ENCODE measurements at regions not wholly inside any gene's neighbourhood (a gene's known extent, or its start where the extent isn't known, plus 50 kb on each side); places are given as distances from the start of the nearest gene placed in this dataset.

DNA sequence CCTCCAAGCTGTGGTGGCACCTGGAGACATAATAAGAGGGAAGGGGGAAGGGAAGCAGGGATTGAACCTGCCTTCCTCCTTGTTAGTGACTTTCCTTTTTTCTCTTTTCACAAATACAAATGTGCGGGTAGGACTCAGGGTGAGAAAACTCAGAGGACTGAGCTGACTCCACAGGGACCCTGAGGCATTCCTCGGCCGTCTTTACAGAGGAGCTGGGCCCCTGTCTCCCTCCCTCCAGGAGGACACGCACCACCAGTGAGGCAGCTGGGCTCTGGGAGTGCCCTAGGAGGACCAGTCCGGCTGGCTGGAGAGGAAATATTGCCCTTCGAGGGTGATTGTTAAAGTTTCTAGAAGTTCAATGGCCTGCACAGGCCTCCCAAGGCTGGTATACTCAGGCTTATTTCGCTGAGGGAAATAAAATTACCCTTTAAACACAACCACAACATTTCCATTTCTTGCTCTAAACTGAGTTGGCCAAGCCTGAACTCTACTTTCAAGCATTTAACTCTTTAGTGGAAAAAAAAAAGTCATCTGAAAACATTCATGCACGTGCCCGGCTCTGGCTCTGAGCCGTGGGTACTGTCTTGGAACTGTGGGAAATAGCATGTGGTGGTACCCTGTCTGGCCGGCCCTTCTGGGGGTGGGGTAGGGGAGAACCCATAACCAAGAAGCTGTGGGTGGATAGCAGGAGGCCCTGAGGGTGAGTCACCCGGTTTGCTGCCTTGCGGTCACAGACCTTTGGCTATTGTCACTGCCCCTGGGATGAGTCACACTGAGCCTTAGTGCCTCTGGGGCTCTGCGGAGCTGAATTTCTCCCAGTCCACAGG, 116.0 kb downstream of the COPS8 start:
- Histone ChIP-seq H3K9ac (ENCODE audit: insufficient read length, low read depth) (peak overlapping the region; percentile 62), H3K36me3 (ENCODE audit: insufficient read depth, insufficient read length, low read length) (no peaks in the 10 kb centered on the region), H3K4me3 (ENCODE audit: insufficient read length, low read depth) (no peak overlapping the region), H3K4me1 (ENCODE audit: insufficient read depth, insufficient read length) (peaks cover 30% of the 10 kb centered on the region), H3K27me3 (ENCODE audit: insufficient read depth, insufficient read length) (no peaks in the 10 kb centered on the region), H3K9me3 (ENCODE audit: insufficient read depth, low read length) (peaks cover 15% of the 10 kb centered on the region; the same call in 1 of the 2 replicates)
- DNase-seq (ENCODE audit: low read depth, low spot score) = no peak
- no peak for TF ChIP-seq ZNF274 (IDR thresholded peaks at IDR 0.05; ENCODE audit: low read depth, low read length)
- no peak for TF ChIP-seq YY1 (IDR thresholded peaks at IDR 0.05; ENCODE audit: insufficient read depth, insufficient read length)
- no peak for TF ChIP-seq SUZ12 (IDR thresholded peaks at IDR 0.05; ENCODE audit: extremely low read depth, insufficient read depth, insufficient read length)

- TF ChIP-seq ZNF274 (IDR thresholded peaks at IDR 0.05; ENCODE audit: low read depth, low read length) = no peak
- no peak for TF ChIP-seq YY1 (IDR thresholded peaks at IDR 0.05; ENCODE audit: insufficient read depth, insufficient read length)
- TF ChIP-seq SUZ12 (IDR thresholded peaks at IDR 0.05; ENCODE audit: extremely low read depth, insufficient read depth, insufficient read length) = no peak
- Histone ChIP-seq H3K9me3 (ENCODE audit: insufficient read depth, low read length) (peaks cover 15% of the 10 kb centered on the region; the same call in 1 of the 2 replicates), H3K36me3 (ENCODE audit: insufficient read depth, insufficient read length, low read length) (no peaks in the 10 kb centered on the region), H3K27me3 (ENCODE audit: insufficient read depth, insufficient read length) (no peaks in the 10 kb centered on the region), H3K4me3 (ENCODE audit: insufficient read length, low read depth) (no peak overlapping the region), H3K4me1 (ENCODE audit: insufficient read depth, insufficient read length) (peaks cover 25% of the 10 kb centered on the region), H3K9ac (ENCODE audit: insufficient read length, low read depth) (peak overlapping the region; percentile 66)
- no peak for DNase-seq (ENCODE audit: low read depth, low spot score)
Observed at GRCh38 chr2:237202288-237203030, 116.8 kb downstream of the COPS8 start.

GRCh38 chr2:237205043-237205541, 119.4 kb downstream of the COPS8 start:
- no peak for TF ChIP-seq ZNF274 (IDR thresholded peaks at IDR 0.05; ENCODE audit: low read depth, low read length)
- TF ChIP-seq SUZ12 (IDR thresholded peaks at IDR 0.05; ENCODE audit: extremely low read depth, insufficient read depth, insufficient read length) = no peak
- TF ChIP-seq YY1 (IDR thresholded peaks at IDR 0.05; ENCODE audit: insufficient read depth, insufficient read length) = no peak
- H3K27me3 ChIP-seq (ENCODE audit: insufficient read depth, insufficient read length) = no peaks in the 10 kb centered on the region
- peaks cover 22% of the 10 kb centered on the region for H3K4me1 ChIP-seq (ENCODE audit: insufficient read depth, insufficient read length)
- no peak overlapping the region for H3K9ac ChIP-seq (ENCODE audit: insufficient read length, low read depth)
- no peak overlapping the region for H3K4me3 ChIP-seq (ENCODE audit: insufficient read length, low read depth)
- peaks cover 6% of the 10 kb centered on the region; the same call in 1 of the 2 replicates for H3K9me3 ChIP-seq (ENCODE audit: insufficient read depth, low read length)
- no peaks in the 10 kb centered on the region for H3K36me3 ChIP-seq (ENCODE audit: insufficient read depth, insufficient read length, low read length)
- no peak for DNase-seq (ENCODE audit: low read depth, low spot score)

DNA sequence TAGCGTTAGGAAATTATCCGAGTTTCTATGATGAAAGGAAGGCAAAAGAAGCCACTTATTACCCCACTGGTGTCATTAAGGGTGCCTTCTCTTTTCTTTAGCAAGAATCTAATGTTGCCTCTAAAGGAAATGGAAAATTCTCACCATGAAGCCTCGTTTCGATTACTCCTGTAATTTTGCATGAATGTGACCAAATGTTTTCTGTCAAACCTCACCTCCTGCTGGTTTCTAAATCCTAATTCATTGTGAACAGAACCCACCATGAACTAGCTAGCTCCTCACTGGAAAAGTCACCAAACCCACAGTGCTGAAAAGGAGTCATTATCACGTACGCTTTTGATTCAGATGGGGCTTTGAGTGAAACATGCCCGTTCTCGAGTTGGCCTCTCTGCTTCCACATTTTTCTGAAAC, 119.9 kb downstream of the COPS8 start:
- H3K27me3 ChIP-seq (ENCODE audit: insufficient read depth, insufficient read length) = no peaks in the 10 kb centered on the region
- no peak for DNase-seq (ENCODE audit: low read depth, low spot score)
- TF ChIP-seq ZNF274 (IDR thresholded peaks at IDR 0.05; ENCODE audit: low read depth, low read length) (no peak), SUZ12 (IDR thresholded peaks at IDR 0.05; ENCODE audit: extremely low read depth, insufficient read depth, insufficient read length) (no peak), YY1 (IDR thresholded peaks at IDR 0.05; ENCODE audit: insufficient read depth, insufficient read length) (no peak)
- H3K9me3 ChIP-seq (ENCODE audit: insufficient read depth, low read length) = peaks cover 2% of the 10 kb centered on the region; the same call in 1 of the 2 replicates
- H3K9ac ChIP-seq (ENCODE audit: insufficient read length, low read depth) = no peak overlapping the region
- peaks cover 18% of the 10 kb centered on the region for H3K4me1 ChIP-seq (ENCODE audit: insufficient read depth, insufficient read length)
- H3K36me3 ChIP-seq (ENCODE audit: insufficient read depth, insufficient read length, low read length) = no peaks in the 10 kb centered on the region
- no peak overlapping the region for H3K4me3 ChIP-seq (ENCODE audit: insufficient read length, low read depth)

DNA sequence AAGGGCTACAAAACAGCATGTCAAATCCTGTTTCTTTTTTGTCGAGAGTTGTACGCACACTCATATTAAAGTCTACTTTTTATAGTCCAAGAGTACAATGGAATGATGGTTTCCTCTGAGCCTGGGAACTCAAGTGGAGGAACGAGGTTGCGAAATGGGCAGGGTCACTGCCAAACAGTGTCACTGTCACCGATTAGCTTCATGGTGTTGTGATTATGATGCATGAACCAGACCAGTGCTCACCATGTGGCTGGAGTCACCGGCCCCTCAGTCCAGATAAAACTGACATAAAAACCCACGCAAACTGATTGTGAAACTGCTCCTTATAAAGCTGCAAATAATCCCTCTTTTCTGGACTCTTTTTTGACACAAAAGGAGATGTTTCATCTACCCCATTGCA, 122.0 kb downstream of the COPS8 start:
- Histone ChIP-seq H3K27me3 (ENCODE audit: insufficient read depth, insufficient read length) (no peaks in the 10 kb centered on the region), H3K9me3 (ENCODE audit: insufficient read depth, low read length) (peaks cover 11% of the 10 kb centered on the region; the same call in 1 of the 2 replicates), H3K4me3 (ENCODE audit: insufficient read length, low read depth) (no peak overlapping the region), H3K4me1 (ENCODE audit: insufficient read depth, insufficient read length) (peaks cover 17% of the 10 kb centered on the region), H3K36me3 (ENCODE audit: insufficient read depth, insufficient read length, low read length) (no peaks in the 10 kb centered on the region), H3K9ac (ENCODE audit: insufficient read length, low read depth) (no peak overlapping the region)
- no peak for TF ChIP-seq SUZ12 (IDR thresholded peaks at IDR 0.05; ENCODE audit: extremely low read depth, insufficient read depth, insufficient read length)
- no peak for TF ChIP-seq ZNF274 (IDR thresholded peaks at IDR 0.05; ENCODE audit: low read depth, low read length)
- TF ChIP-seq YY1 (IDR thresholded peaks at IDR 0.05; ENCODE audit: insufficient read depth, insufficient read length) = no peak
- no peak for DNase-seq (ENCODE audit: low read depth, low spot score)

DNA sequence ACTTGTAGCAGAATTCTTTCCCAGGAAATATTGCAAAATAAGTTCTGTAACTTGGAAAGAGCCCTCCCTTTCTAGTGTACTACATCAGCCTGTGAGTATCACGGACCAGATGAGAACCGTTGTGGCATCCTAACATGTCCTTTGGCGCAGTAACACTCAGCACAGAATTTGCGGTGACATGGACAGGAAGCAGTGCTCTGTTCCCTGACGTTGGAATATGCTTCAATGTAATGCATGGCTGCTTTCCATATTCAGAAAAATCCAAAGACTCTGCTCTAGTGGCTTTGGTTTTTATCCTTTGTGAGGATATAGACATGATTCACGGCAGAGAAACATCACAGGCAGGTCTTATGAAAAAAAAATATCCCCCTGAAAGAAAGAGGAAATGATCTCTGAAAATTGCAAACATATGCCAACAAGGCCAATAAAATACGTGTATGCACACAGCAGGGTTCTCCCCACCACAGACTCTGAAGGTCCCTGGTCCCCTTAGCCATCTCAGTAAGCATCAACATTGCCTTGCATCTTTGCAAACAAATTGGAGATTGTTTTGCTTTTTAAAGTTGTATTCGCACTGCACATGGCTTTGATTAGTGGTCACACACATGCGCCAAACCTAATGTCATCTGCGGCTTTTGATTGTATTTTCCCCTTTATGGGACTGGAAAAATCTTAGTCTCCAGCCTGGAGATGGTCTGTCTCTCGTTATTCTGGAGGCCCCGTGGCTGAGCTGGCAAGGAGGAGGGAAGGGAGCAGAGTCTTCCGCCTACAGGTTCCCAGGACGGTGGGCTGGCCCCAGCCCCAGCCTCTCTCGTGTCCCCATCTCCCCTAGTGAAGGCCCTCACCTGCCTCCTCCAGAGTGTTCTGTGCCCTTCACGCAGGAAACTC, 122.9 kb downstream of the COPS8 start:
- Histone ChIP-seq H3K36me3 (ENCODE audit: insufficient read depth, insufficient read length, low read length) (no peaks in the 10 kb centered on the region), H3K27me3 (ENCODE audit: insufficient read depth, insufficient read length) (no peaks in the 10 kb centered on the region), H3K9ac (ENCODE audit: insufficient read length, low read depth) (no peak overlapping the region), H3K9me3 (ENCODE audit: insufficient read depth, low read length) (peaks cover 12% of the 10 kb centered on the region; the same call in 1 of the 2 replicates), H3K4me3 (ENCODE audit: insufficient read length, low read depth) (no peak overlapping the region), H3K4me1 (ENCODE audit: insufficient read depth, insufficient read length) (peaks cover 10% of the 10 kb centered on the region)
- DNase-seq (ENCODE audit: low read depth, low spot score) = no peak
- TF ChIP-seq SUZ12 (IDR thresholded peaks at IDR 0.05; ENCODE audit: extremely low read depth, insufficient read depth, insufficient read length) (no peak), YY1 (IDR thresholded peaks at IDR 0.05; ENCODE audit: insufficient read depth, insufficient read length) (no peak), ZNF274 (IDR thresholded peaks at IDR 0.05; ENCODE audit: low read depth, low read length) (no peak)

All from NT2/D1 (cell line).